ENCODE measurements at regions not wholly inside any gene's neighbourhood (a gene's known extent, or its start where the extent isn't known, plus 50 kb on each side); places are given as distances from the start of the nearest gene placed in this dataset.
"Not testable (repeated sequence)": the region's sequence is repeated elsewhere in the genome, so short reads cannot be mapped to it uniquely, and the experiment has no call there.

DNA sequence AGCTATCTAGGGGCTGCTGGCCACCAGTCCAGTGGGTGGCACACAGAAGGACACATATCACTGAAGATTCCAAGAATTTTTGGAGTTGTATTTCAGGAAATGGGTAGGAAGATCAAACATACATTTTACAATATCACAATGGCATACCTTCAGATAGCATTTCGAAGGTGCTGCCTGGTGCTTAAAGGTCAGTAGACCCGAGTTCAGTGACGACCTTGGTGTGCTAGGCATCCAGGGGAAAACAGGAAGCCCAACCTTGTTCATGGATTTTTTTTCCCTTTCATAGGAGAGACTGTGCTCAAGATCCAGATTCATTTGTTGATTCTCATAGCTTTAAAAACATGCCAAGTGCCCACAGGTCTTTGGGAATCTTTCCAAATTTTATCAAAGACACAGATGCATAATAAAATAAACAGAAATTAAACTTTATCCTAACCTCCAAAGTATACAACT is 51.0 kb upstream of the RCBTB2 start:
- DNase-seq (ENCODE audit: low read depth): no peak

DNA sequence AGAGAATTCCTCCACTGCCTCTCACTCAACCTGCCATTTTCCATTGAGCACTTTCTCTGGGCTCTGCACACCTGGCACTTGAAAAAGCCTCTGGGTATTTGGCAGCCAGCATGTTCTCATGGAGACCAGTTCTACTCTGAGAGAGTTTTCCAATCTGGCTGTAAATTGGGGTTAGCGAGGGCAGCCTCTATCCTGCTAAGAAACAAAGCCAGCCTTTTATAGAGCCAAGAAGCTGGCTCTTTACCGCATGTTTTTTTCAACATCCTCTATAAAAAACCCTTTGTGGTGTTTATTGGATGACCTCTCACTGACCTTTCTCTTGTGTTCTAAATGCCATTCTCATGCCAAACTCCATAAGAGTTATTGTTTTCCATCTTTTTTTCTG is 52.6 kb upstream of the RCBTB2 start:
- DNase-seq (ENCODE audit: low read depth): peak; percentile 8

DNA sequence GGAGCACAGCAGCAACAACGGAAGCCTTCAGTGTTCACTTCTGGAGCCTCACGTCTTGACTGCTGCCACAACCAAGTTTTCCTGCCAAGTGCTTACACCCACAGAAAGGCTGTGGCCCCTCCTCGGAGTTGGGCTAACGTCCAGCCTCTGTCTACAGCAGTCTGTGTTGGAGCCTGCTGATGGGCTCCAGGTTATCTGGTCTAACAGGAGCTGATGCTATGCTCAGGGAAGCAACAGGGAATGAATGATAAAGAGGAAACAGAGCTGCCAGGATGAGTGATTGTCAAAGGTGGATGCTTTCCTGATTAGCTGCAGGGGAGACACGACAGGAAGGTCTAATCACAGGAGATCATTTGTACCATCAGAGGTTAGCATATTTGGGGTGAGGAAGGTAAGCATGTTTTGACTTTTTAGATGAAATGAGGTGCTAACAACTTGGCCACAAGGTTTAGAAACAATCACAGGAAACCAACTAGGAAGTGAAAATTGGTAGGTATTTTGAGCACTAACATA is 53.8 kb upstream of the RCBTB2 start:
- DNase-seq (ENCODE audit: low read depth): peak; percentile 14

DNA sequence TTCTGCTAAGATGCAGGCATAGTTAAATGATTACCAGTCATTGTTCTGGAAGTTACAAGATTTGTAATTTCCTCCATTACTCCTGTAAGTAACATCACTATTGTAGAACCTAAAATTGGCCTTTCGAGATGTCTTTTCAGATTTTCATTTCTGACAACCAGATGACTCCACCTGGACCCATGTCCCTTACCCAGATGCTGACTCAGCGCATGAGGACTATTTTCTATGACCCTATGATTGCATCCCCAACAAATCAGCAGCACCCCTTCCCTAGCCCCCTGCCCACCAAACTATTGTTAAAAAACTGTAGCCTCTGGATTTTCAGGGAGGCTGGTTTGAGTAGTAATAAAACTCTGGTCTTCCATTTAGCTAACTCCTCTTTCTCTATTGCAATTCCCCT is 55.2 kb upstream of the RCBTB2 start:
- no peak for DNase-seq (ENCODE audit: low read depth)

DNA sequence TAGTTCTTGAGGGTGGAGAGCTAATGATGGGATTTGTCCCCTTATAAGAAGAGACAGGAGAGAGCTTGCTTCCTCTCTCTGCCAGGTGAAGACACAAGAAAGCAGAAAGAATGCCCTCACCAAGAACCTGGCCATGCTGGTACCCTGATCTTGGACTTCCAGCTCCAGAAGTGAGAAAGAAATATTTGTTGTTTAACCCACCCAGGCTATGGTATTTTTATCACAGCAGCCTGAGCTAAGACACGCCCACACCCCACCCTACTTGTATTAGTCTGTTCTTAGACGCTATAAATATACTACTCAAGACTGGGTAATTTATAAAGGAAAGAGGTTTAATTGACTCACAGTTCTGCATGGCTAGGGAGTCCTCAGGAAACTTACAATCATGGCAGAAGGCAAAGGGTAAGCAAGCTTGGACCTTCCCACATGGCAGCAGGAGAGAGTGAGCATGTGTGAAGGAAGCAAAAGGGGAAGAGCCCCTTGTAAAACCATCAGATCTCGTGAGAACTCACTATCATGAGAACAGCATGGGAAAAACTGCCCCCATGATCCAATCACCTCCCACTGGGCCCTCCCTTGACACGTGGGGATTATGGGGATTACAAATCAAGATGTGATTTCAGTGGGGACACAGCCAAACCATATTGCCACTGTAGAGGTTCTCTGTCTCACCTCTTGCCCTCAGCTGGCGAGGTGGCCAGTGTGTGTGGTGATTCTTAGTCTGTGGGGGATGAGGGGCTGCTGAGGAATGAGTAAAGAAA is 57.4 kb upstream of the RCBTB2 start:
- DNase-seq (ENCODE audit: low read depth): no peak

DNA sequence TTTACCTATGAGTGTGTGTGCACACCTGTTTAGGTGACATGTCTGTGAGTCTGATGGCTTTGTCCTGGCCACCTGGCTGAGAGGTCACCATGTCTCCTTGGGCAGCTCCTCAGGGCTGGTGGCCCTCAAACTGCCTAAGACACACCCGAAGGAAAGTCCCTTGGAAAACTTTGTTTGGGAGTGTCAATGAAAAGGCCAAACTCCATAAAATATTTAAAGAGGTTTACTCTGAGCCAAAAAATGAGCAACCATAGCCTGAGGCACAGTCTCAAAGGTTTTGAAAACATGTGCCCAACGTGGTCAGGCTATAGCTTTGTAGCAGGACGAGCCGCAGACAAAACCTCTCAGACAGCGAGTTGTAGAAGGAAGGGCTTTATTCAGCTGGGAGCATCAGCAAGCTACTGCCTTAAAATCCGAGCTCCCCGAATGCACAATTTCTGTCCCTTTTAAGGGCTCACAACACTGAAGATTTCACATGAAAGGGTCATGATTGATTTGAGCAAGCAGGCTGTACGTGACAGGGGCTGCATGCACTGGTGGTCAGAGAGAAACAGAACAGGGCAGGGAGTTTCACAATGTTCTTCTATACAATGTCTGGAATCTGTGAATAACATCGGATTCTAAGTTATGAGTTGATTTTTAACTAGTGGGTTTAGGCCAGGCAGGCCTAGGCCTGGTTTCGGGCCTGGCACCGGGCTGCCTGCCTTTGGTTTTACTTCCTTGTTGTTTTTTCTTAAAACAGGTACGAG is 58.4 kb upstream of the RCBTB2 start:
- not testable (repeated sequence) for DNase-seq (ENCODE audit: low read depth)

DNA sequence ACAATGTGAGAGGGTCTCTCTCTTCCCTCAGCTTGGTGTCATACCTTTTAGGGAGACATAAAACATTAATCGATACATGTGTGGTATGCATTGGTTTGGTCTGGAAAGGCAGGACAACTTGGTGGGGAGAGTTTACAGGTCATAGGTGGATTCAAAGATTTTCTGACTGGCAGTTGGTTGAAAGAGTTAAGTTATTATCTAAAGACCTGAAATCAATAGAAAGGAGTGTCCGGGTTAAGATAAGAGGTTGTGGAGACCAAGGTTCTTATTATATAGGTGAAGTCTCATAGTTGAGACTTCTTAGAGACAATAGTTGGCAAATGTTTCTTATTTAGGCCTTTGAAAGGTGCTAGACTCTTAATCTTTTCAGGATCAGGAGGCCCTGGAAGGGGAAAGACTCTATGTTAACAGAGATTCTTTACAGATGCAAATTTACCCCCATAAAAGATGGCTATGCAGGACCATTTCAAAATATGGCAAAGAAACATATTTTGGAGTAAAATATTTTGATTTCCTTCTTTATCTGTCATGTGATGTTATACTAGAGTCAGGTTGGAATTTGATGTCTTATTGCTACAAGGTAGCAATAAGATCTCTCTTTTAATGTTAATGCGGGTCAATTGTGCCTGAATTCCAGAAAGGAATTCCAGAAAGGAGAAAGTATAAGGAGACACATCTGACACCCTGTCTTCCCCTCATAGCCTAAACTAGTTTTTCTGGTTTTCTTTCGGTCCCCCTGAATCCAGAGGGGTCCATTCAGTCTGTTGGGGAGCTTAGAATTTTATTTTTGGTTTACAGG is 59.2 kb upstream of the RCBTB2 start:
- DNase-seq (ENCODE audit: low read depth): no peak

DNA sequence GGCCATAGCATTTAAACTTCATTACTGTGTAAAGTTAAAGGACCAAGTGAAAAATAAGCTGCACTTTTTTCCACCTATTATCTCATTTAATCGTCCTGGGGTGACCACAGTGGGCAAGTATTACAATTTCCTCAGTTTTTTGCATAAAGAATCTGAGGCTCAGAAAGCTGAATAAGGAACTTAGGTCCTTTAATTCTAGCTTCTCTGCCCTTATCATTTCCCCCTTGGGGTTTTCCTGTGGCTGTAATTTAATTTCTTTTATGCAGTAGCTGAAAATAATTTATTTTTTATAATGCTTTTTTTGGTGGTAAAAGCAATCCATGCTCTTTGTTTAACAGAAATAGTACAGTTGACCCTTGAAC is 59.8 kb upstream of the RCBTB2 start:
- DNase-seq (ENCODE audit: low read depth): no peak

DNA sequence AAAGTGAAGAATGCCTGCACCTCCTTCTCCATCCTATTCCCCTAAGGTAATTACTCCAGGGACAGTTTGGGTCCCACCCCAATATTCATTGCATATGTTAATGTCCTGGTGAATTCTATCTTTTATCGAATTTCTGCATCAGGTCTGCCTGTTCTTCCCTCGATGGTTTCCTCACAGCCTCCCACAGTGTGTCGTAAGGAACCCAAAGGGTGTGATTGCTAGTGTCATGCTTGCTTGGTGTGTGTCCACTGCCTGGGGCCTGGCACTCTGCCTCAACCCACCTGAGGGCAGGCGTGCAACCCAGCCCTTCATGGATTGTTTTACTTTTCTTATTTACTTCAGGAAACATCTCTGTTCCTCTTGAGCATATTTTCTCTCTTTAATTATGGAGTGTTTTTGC is 60.2 kb upstream of the CYSLTR2 start:
- no peak for DNase-seq (ENCODE audit: low read depth)

DNA sequence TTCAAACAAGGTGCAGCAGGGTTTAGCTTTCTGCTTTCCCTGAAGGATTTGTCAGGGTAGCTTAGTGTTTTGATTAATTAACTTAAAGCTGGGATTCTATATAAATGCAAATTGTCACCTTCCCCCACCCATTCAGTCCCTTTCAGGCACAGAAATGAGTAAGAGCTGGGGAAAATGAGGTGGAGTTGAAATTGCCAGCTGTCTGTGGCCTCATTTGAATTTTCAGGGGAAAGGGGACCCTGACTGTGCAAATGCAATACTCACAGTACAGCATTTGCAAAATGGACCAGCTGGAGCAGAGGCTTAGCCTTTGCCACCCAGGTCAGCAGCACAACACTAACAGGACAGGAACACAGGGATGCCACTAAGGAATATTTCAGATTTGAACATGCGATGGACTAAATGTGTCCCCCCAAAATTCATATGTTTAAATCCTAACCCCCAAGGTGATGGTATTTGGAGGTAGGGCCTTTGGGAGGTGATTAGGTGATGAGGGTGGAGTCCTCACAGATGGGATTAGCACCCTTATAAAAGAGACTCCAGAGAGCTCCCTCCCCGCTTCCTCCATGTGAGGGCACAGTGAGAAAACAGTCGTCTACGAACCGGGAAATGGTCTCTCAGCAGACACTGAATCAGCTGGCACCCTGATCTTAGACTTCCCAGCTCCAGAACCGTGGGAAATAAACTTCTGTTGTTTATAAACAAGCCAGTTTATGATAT is 59.5 kb upstream of the CYSLTR2 start:
- DNase-seq (ENCODE audit: low read depth): no peak

DNA sequence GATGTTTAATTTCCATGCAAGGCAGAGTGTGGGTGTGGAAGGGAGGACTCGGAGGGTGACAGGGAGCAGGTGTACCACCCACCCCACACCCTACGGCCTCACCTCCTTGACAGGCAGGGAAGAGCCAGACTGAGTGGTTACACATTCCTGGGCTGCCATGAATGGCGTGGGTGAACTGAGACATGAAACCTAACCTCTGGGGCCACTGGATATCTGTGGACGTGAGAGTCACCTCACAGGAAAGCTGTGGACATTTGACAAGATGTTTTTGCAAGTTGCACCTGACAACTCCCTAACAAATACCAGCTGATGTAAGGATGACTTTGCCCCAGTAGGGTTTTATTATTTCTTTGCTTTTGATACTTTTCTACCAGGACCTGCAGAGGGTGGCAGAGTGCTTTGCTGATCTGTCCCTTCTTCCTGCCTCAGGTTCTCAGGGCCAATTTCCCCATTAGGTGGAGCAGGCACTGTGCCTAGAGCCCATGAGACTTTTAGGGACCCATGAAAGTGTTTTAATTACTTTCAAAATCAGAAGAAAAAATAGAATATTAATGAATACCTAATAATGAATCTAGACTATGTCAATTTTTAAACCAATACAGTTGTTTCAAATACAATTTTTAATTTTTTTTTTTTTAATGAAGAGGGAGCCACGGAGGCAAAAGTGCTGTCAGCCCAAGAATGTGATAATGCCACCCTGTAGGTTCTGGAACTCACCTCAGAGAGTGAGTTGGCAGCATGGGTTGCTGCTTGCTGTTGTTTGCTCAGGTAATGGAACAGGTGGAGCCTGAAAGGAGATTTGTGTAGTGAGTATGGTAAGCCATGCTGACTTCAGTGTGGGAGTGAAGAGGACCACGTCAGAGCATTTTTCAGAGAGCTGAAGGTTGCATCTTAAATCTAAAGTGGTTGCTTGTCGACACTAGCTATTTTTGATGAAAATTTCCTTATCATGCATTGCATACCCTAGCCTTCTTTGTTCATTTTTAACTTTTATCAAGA is 58.0 kb upstream of the CYSLTR2 start:
- peak; percentile 54 for DNase-seq (ENCODE audit: low read depth)

DNA sequence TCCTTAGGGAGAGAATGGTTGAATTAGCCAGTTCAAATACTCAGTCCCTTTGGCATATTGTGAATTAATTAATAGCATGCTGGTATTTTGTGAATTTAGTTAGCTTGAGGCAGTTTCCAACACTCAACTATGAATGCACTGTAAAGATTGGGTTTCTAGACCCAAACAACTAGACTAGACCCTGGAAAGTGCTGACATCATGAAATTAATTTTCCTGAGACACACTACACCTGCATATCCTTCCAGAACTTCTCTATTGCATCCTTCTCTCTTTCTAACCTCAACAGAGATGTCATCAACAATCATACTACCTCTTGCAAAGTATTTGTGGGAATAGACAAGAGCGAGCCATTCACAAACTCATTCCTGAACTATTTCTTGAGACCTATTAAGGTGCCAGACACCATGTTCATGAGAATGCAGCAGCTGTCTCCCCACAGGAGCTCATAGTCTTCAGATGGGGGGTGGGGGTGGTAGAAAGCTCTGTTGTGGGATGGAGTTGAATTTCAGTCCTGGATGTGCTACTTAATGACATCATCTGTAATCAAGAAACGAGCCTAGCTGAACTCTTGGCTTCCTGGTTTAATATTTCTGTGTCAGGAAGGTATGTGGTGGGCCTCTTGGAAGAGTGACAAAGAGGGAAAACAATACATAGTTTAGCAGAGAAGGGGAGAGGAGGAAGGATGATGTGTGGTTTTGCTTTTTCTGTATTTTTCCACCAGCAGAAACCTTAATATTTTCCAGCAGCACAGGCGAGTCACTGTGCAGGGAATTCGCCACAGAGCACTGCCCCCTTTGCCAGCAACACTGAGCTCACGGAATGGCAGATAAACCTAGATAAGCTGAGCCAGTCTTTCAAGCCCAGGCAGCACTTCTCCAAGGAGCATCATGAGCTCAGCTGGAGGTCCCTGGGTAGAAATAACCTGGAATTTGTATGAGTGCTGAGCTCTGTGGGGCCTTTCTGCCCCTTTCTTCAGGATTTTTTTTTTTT is 53.1 kb upstream of the CYSLTR2 start:
- no peak for DNase-seq (ENCODE audit: low read depth)

DNA sequence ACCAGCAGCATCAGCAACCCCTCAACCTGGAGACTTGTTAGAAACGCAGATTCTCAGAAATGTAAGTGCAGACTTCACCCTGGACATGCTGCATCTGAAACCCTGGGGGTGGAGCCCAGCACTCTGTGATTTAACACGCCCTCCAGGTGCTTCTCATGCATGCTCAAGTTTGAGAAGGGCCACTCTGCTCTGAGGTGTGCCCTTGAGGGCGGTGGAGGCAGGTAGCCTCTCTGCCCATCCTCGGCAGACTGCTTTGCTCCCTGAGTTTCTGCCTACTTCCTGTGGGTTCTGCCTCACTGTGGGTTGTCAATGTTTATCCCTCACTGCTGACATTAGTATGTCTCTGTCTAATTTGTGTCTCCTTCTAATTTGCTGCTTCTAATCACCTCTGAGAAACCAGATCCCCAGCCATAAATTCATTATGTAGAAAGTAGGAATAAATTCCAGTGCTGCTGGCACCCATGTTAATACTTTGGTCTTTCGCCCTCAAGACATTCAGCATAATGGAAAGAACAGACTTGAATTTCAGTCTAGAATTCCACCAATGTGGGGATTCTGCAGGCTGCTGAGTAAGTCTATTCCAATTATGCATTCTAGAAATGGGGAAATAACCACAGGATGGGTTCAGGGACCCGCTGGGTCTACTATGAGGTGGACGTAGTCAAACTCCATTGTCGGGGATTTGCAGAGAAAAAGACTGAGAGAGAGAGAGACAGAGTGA is 51.3 kb upstream of the CYSLTR2 start:
- no peak for DNase-seq (ENCODE audit: low read depth)

DNA sequence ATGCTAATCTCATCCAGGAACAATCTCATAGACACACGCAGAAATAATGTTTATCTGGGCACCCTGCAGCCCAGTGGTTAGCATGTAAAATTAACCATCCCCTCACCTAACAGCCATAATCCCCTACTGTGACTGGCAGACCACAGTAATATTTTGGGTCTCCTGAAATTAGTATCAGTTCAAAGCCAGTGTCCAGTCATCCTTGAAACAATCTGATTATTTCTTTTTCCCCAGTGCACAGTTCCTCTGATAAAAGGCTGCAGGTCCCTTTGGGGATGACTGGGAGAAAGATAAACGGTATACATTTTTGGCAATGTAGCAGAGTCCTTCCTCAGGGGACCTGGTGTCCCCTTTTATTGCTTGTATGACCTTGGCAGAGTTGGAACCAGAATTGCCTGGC is 50.4 kb upstream of the CYSLTR2 start:
- no peak for DNase-seq (ENCODE audit: low read depth)
